ENCODE measurements at regions not wholly inside any gene's neighbourhood (a gene's known extent, or its start where the extent isn't known, plus 50 kb on each side); places are given as distances from the start of the nearest gene placed in this dataset.
"Not testable (repeated sequence)": the region's sequence is repeated elsewhere in the genome, so short reads cannot be mapped to it uniquely, and the experiment has no call there.

- DNase-seq (ENCODE audit: low spot score); POLR2A ChIA-PET (ENCODE audit: low non-redundant PET); H3K27ac ChIP-seq: not testable (repeated sequence)
- CTCF ChIA-PET, result interaction anchor here (0.6 kb wide), 1 partner anchor 251 kb away, joined by 3 read pairs; no protein-coding TSS in a partner anchor
These were observed 99.2 kb downstream of the ZNF100 start for GRCh38 chr19:21668072-21668773.

GRCh38 chr19:21655540-21656126, 111.7 kb downstream of the ZNF100 start:
- CTCF ChIA-PET, result no interaction called here
- POLR2A ChIA-PET (ENCODE audit: low non-redundant PET), result no interaction called here
- no peak for TF ChIP-seq CTCF (conservative IDR thresholded peaks at IDR 0.05; ENCODE audit: low read depth)
- no peak for DNase-seq (ENCODE audit: low spot score)
- H3K27ac ChIP-seq, result no peak overlapping the region

- H3K27ac ChIP-seq; POLR2A ChIA-PET (ENCODE audit: low non-redundant PET); DNase-seq (ENCODE audit: low spot score); CTCF ChIA-PET: not testable (repeated sequence)
These were observed 115.9 kb downstream of the ZNF100 start for GRCh38 chr19:21651478-21651877.

GRCh38 chr19:21638776-21639175, 128.6 kb downstream of the ZNF100 start:
- CTCF ChIA-PET, result no interaction called here
- no peak overlapping the region for H3K27ac ChIP-seq
- no peak for TF ChIP-seq CTCF (conservative IDR thresholded peaks at IDR 0.05; ENCODE audit: low read depth)
- POLR2A ChIA-PET (ENCODE audit: low non-redundant PET), result no interaction called here
- DNase-seq (ENCODE audit: low spot score), result no peak

GRCh38 chr19:21626924-21627697, 121.7 kb downstream of the ZNF429 start:
- no peak for TF ChIP-seq CTCF (conservative IDR thresholded peaks at IDR 0.05; ENCODE audit: low read depth)
- ChIA-PET CTCF (no interaction called here), POLR2A (ENCODE audit: low non-redundant PET) (no interaction called here)
- no peak for DNase-seq (ENCODE audit: low spot score)
- no peak overlapping the region for H3K27ac ChIP-seq

- no peak for TF ChIP-seq CTCF (conservative IDR thresholded peaks at IDR 0.05; ENCODE audit: low read depth)
- ChIA-PET POLR2A (ENCODE audit: low non-redundant PET) (no interaction called here), CTCF (no interaction called here)
- no peak for DNase-seq (ENCODE audit: low spot score)
- H3K27ac ChIP-seq, result no peak overlapping the region
These were observed 120.7 kb downstream of the ZNF429 start for GRCh38 chr19:21626091-21626490.

- ChIA-PET POLR2A (ENCODE audit: low non-redundant PET) (no interaction called here), CTCF (no interaction called here)
- no peak overlapping the region for H3K27ac ChIP-seq
- no peak for DNase-seq (ENCODE audit: low spot score)
- no peak for TF ChIP-seq CTCF (conservative IDR thresholded peaks at IDR 0.05; ENCODE audit: low read depth)
These were observed 117.5 kb downstream of the ZNF429 start for GRCh38 chr19:21622920-21623319.

Measured in RWPE1 (cell line).